GM18511 (cell line): ENCODE measurements at regions not wholly inside any gene's neighbourhood (a gene's known extent, or its start where the extent isn't known, plus 50 kb on each side); places are given as distances from the start of the nearest gene placed in this dataset.
A peak's percentile ranks its signal among the peaks of the same experiment; 100 is the strongest.

Experiments used
- ATAC-seq: cut with Tn5 transposase; IDR thresholded peaks from one replicate; pipeline ENCODE4 v1.9.1; 2021; ENCODE audit warnings: mild to moderate bottlenecking, moderate library complexity; ENCODE audit not compliant: unreplicated experiment

DNA sequence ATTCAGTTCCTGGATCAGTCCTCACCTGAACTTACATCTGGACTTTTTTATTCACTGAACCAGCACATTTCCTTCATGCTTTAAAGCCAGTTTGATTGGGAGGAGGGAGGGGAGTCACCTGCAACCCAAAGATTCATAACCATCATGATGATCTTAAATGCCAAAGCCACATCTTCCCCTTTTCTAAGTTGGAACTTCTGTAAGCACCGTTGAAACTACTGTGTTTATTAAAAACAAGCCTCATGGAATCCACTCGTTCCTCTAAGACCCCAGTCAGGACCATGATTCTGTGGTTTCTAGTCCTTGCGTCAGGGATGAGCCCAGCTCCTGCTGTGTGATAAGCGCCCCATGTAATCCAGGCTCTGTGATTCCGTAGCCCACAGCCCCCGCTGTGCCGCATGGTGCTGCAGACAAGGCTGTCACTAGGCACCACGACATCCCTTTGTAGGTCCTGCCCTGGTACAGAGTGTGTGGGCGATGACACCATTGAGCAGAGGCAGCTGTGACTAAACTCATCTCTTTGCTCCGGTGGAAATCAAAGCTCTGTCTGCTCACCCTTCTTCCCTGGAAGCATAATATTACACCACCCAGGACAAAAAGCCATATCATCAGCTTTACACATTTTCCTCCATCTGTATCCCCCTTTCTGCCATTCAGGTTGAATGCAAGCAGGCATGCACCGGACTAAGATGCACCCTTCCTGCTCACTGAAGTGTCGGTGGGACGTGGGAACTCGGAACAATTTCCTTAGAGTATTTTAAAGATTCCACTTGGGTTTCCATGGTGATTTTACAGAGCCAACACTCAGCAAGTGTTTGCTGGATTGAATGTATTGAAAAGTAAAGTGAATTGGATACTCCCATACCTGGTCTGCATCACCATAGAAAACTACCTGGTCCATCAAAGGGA is 132.0 kb upstream of the FSTL4 start:
- no peak for ATAC-seq

DNA sequence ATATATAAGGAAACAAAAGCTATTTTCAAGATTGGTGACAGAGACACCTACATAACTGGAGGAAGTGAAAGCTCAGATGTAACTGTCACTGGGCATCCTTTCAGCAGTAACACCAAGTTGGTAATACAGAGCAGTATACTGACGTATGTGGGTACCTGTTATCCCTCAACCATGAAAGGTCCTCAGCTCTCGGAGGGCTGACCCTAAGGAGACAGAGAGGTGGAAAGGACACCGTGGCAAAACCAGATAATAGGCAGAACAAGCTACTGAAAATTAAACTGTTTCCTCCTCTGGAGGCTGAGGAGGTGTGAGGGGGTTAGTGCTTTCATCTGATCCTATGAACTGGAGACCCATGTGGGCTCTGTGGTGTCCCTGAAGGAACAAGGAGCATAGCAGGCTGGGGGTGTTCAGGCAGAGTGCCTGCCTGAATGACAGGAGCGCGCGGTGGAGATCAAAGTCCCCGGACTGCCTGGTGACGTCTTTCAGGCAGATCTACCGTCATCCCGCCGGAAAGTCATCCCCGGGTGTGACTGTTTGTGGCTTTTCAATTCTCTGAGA is 130.2 kb upstream of the FSTL4 start:
- peak; percentile 86 for ATAC-seq

DNA sequence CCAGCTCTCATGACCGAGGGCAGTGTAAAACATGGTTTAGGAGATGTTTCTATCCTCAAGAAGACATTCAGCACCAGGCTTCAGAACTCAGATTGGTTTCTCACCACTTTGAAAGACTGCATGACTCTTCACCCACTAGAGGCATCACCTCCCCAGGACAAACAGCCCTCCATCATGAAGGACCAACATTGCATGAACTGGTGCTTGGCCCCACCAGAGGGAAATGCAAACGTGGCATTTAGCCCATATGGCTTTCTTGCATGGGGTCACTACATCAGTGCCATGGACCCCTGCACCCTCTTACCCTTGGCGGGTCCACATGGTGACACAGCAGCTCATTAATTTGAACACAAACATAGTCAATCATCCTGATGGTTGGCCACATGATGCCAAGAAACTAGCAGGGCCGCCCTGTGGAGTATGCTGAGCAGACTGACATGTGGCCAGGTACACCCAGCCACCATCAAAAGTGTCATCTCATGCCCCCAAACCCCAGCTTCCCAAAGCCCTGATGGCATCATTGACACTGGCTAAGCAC is 129.5 kb upstream of the FSTL4 start:
- ATAC-seq = no peak

GRCh38 chr5:133741396-133741795 is 129.1 kb upstream of the FSTL4 start:
- ATAC-seq = no peak

DNA sequence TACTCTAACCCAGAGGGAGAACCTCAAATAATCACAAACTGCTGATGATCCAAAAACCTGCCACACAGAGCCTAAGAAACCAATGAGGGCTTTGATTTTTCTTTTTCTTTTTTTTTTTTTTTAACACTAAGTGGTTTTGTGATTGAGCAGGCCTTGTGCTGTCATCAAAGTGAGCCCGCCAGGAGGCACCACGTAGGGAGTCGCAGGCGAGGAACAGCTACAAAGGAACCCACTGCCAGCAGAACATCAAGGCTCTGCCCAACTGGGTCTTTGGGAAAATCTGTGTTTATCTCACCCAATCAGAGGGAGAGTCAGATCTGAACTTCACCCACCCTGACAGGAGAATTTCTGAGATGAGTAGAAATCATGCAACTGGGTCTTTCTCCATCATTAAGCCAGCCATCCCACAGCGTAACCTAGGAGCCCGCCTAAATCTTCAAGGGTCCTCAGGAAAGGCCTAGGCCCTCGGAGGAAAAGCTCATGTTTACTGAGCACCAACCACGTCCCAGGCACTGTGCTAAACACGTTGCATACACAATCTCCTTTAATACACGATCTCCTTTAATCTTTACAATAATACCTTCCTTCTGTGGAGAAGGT is 126.9 kb upstream of the FSTL4 start:
- ATAC-seq = no peak

GRCh38 chr5:133738271-133738670 is 125.9 kb upstream of the FSTL4 start:
- no peak for ATAC-seq

- no peak for ATAC-seq
Measured at GRCh38 chr5:133736512-133736911, 124.2 kb upstream of the FSTL4 start.

DNA sequence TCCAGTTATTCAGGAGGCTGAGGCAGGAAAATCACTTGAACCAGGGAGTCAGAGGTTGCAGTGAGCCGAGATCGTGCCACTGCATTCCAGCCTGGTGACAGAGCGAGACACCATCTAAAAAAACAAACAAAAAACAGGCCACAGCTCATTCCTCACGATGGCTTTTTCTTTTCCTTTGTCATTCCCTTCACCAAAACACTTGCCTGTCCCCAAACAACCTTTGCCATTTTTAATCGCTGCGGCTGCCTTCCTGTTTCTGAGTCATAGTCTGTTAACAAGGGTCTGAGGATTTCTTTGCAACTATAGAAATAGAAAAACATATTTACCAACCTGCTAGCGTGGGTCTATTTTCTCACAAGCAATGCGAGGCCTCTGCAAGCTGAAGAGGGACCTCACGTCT is 123.0 kb upstream of the FSTL4 start:
- no peak for ATAC-seq

DNA sequence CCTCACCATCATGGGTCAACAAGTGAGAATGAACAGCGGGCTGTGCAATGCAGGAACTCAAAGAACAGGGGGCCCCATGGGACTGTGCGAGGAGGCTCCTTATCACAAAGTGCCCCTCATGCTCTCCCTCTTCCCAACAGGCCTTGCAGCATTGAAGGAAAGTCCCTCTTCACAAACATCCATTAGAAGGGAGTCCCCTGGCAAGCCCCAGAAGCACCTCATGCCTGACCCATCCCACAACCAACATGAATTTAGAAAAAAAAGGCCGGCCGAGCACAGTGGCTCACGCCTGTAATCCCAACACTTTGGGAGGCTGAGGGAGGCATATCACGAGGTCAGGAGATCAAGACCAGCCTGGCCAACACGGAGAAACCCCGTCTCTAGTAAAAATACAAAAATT is 122.6 kb upstream of the FSTL4 start:
- no peak for ATAC-seq

DNA sequence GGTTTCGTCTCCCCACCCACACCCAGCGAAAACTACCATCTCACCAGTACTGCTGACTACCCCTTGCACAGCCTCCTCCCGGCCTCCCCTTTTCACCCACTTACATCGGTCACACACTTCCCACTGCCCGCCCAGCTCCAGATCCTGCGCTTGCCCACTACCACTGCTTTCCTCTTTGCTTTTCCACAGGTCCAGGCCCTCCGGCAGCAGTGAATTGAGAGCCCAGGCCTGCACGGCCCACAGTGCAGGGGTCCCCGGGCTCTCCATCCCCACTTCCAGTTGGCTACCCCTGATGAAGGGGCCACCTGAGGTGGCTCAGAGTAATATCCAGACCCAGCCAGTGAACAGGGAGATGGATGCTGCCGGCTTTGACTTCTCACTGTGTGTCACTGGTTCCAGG is 120.2 kb upstream of the FSTL4 start:
- no peak for ATAC-seq

DNA sequence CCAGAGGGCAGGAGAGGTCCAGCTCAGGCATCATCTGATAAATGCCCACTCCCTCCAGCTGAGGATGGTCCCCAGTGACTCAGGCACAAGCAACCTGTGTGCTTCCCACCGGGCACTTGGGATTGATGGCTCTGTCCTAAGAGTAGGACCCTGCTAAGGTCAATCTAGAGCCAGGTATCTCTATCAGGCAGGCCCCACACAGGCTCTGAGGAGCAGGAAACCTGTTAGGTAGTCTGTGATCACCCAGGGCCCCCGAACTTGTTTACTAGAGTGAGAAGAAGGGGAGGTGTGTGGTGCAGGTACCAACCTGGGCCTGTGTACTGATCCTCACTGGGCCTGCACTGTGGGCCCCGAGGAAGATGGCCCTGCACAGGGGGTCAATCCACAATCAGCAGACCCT is 119.6 kb upstream of the FSTL4 start:
- no peak for ATAC-seq

GRCh38 chr5:133730866-133731265 is 118.5 kb upstream of the FSTL4 start:
- ATAC-seq = no peak

GRCh38 chr5:133730346-133730745 is 118.0 kb upstream of the FSTL4 start:
- ATAC-seq = no peak

DNA sequence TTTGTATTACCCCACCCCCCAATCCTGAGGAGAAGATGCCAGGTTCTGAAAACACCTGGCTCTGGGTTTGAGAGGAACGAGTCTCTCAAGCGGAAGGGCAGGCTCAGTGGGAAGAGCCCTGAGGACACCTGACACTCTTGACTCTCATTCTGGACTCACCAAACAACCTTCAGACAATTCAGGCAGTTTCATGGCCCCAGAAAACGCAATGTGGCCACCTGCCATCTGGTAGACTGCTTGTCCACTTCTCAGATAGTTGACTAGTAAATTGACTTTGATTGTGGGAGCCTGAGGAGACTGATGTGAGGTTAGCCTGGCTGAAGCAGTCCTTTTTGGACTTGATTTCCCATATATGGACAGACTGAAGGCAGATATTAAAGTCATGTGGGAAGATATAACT is 117.5 kb upstream of the FSTL4 start:
- no peak for ATAC-seq

DNA sequence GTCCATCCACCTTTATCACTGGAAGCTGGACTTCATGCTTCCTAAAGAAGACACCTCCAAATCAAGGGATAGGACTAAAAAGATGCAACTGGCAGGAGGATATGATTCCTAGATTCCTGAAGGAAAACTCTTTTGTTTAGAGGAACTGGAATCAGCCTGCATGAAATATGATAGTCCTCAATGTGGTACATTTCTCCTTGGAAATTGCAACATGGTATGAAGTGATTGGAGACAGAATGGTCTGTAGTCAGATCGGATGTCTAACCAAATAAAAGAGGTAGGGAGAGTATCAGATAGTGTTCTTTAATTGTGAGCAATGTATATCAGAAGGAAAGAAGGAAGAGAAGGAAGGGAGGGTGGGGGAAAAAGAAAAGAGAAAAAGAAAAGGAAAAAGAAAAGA is 116.1 kb upstream of the FSTL4 start:
- no peak for ATAC-seq

DNA sequence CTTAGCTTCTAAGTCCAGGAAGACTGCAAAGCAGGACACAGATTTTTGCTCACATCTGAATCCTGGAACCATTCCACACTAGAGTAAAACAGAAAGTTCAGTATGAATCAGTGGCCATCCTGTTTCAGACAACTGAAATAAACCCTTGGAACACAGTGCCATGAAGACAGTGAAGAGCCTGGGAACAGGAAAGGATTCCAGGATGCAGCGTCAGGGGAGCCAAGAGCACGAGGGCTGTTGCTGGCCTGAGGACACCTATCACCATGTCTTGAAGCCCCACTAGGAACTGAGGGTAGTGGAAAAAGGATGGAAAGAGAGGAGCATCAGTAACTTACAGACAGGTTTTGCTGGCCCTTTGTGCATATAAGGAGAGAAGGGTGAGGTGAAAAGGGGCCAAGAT is 115.3 kb upstream of the FSTL4 start:
- ATAC-seq = no peak

- ATAC-seq = no peak
Measured at GRCh38 chr5:133723651-133724366, 111.5 kb upstream of the FSTL4 start.

DNA sequence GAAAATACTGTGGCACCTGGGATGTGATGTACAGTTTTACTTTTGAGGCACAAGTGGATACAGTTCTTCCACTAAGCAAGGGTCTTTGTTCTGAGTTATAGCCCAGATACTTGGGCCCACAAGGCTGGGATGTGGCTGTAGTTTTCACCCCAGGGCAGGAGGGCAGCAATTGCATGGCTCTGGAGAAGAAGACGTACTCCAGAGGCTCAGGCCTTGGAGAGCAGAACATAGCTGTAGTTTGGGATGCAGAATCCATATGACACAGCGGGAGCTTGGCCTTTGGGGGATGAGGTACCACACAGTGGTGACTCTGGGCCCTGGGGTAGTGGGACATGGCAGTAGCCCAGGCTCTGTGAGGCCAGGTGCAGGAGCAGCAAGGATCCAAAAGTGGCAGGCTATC is 110.8 kb upstream of the FSTL4 start:
- no peak for ATAC-seq

- no peak for ATAC-seq
Measured at GRCh38 chr5:133721365-133721764, 109.0 kb upstream of the FSTL4 start.

DNA sequence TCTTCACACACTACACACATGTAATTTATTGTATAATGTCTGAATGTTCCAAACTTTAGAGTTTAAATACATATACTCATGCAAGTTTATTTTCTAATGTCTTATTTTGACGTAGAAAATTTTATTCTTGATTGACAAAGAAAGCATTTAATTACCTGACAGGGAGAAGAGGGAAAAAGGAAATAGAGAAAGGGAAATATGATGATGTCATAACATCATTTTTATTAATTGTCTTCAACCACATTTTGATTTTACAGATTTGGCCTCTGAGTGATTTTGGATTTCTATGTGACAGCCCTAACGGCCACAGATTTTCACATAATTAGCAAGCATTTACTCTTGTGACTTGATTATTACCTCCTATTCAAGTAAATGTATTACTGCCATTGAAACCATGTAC is 106.1 kb upstream of the FSTL4 start:
- ATAC-seq = no peak

DNA sequence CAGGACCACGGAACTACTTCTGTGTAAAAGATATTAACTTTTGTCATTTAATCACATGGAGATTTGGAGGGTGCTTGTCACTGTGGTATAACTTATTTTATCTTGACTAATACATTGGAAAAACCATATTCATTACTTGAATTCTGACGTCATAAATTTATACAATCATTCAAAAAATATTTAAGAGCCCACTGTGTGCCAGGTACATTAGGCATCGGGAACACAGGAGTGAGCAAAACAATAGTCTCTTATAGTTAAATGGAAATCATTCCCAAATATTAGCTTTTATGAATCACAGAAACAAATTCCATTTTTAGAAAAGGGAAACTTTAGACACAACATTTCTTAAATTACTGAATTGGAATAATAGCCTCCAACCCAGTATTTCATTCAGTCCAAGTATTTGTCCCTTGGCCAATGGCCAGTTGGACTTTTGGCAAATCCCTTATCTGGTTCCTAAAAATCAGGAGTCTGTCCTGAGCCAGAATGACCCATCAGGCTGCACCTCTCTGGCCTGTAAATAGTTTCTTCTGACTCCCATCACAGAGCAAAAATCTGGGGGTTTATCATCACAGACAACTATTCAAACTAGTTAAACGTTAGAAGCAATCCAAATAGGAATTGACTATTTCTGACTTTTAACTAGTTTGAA is 104.3 kb upstream of the FSTL4 start:
- ATAC-seq = no peak
